Activated naive CD8-positive, alpha-beta T cell treated with anti-CD3 and anti-CD28 coated beads, Interleukin-2, amount 10 ng/mL, durations not matched to agents 7 days and 5 days (primary cell): ENCODE measurements at regions not wholly inside any gene's neighbourhood (a gene's known extent, or its start where the extent isn't known, plus 50 kb on each side); places are given as distances from the start of the nearest gene placed in this dataset.

ENCODE experiments used
- ATAC-seq: fragments of 150-1000 bp; cut with Tn5 transposase; one replicate; pipeline ENCODE4 v1.10.0; 2021; ENCODE audit warnings: low read depth, moderate library complexity
- POLR2A ChIA-PET: fragments of 350-600 bp; sonication (Branson Sonifier 250); formaldehyde crosslinking; loops from one replicate; lab custom pipeline; 2021; ENCODE audit warnings: antibody characterized with exemption; lab: Charles Lee
- DNase-seq: peaks from one replicate; pipeline ENCODE4 v3.0.0; 2021
- H3K27ac Mint-ChIP-seq: one replicate; pipeline ENCODE4 v1.8.0; 2022; ENCODE audit warnings: mild to moderate bottlenecking, mixed read lengths
- H3K27me3 Mint-ChIP-seq: one replicate; pipeline ENCODE4 v1.8.0; 2022; ENCODE audit warnings: mild to moderate bottlenecking, moderate library complexity, mixed read lengths
- H3K36me3 Mint-ChIP-seq: one replicate; pipeline ENCODE4 v1.8.0; 2021; ENCODE audit warnings: mild to moderate bottlenecking, mixed read lengths
- H3K4me1 Mint-ChIP-seq: one replicate; pipeline ENCODE4 v1.8.0; 2021; ENCODE audit warnings: mixed read lengths
- H3K4me3 Mint-ChIP-seq: one replicate; pipeline ENCODE4 v1.8.0; 2022; ENCODE audit warnings: mild to moderate bottlenecking, moderate library complexity, mixed read lengths
- H3K9me3 Mint-ChIP-seq: one replicate; pipeline ENCODE4 v1.8.0; 2021; ENCODE audit warnings: mixed read lengths

GRCh38 chr1:83790446-83790845 is 208.5 kb downstream of the TTLL7 start:
- H3K4me3 Mint-ChIP-seq = no peak overlapping the region
- H3K9me3 Mint-ChIP-seq = peaks cover 4% of the 10 kb centered on the region
- no peaks in the 10 kb centered on the region for H3K27me3 Mint-ChIP-seq
- POLR2A ChIA-PET = no interaction called here
- H3K36me3 Mint-ChIP-seq = peaks cover 1% of the 10 kb centered on the region
- H3K27ac Mint-ChIP-seq = no peak overlapping the region
- DNase-seq = no peak
- ATAC-seq = no peak
- H3K4me1 Mint-ChIP-seq = no peaks in the 10 kb centered on the region

DNA sequence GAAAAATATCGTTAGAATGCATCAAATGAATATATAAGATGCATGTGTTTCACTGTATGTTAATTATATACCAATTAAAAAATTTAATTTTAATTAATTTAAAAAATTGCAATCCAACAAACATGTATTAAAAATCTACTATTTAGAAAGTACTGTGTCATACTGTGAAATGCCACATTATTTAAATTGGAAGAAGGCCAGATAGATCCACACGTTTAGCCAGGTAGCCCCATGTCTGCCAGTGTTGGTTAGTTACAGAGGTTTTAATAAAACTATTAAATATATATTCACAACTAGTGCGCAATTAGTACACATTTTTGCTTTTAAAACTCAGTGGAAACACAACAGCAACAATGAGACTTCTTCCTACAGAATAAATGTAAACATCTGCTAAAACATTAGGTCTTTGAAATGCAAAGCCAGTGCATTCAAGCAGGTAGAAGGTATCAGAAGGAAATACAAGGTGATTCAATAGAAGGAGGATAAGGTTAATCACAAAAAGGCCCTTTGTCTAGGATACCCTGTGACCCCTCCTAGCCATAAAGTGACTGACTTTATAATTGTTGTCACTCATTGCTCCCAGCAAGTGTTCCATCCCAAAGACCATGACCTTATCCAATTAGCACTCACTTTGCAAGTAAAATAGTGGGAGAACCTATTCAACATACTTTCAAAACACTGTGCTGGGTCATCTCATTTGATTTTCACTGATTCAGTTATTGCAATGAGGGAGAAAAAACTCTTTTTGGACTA is 211.5 kb downstream of the TTLL7 start:
- Mint-ChIP-seq H3K27me3 (no peaks in the 10 kb centered on the region), H3K4me1 (no peaks in the 10 kb centered on the region), H3K36me3 (peaks cover 1% of the 10 kb centered on the region), H3K9me3 (peaks cover 6% of the 10 kb centered on the region), H3K4me3 (no peak overlapping the region), H3K27ac (no peak overlapping the region)
- POLR2A ChIA-PET = no interaction called here
- no peak for DNase-seq
- no peak for ATAC-seq

DNA sequence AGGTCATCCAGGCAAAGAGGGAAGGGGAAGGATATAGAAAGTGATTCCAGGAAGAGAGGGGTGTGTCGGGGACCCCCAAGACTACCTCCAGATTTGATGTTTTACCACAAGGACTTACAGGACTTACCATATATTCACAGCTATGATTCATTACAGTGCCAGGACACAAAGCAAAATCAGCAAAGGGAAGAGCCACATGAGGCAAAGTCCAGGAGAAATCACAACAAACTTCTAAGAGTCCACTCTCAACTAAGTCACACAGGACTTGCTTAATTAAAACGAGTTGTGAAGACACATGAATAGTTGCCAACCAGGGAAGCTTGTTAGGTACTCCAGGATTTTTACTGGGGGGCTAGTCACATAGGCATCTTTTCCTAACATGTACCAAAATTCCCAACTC is 217.3 kb downstream of the TTLL7 start:
- peaks cover 2% of the 10 kb centered on the region for H3K9me3 Mint-ChIP-seq
- no peaks in the 10 kb centered on the region for H3K4me1 Mint-ChIP-seq
- ATAC-seq (no peak), DNase-seq (no peak)
- H3K27ac Mint-ChIP-seq = no peak overlapping the region
- peaks cover 3% of the 10 kb centered on the region for H3K27me3 Mint-ChIP-seq
- H3K4me3 Mint-ChIP-seq = no peak overlapping the region
- H3K36me3 Mint-ChIP-seq = no peaks in the 10 kb centered on the region
- POLR2A ChIA-PET = no interaction called here

- H3K27me3 Mint-ChIP-seq = peaks cover 3% of the 10 kb centered on the region
- no peak for ATAC-seq
- no peaks in the 10 kb centered on the region for H3K4me1 Mint-ChIP-seq
- no peak for DNase-seq
- H3K4me3 Mint-ChIP-seq = no peak overlapping the region
- POLR2A ChIA-PET = no interaction called here
- H3K27ac Mint-ChIP-seq = no peak overlapping the region
- H3K36me3 Mint-ChIP-seq = no peaks in the 10 kb centered on the region
- H3K9me3 Mint-ChIP-seq = no peaks in the 10 kb centered on the region
These were observed 219.4 kb downstream of the TTLL7 start for GRCh38 chr1:83779565-83779964.

- H3K4me1 Mint-ChIP-seq = no peaks in the 10 kb centered on the region
- no peak overlapping the region for H3K4me3 Mint-ChIP-seq
- DNase-seq (no peak), ATAC-seq (no peak)
- POLR2A ChIA-PET = no interaction called here
- H3K9me3 Mint-ChIP-seq = no peaks in the 10 kb centered on the region
- no peaks in the 10 kb centered on the region for H3K36me3 Mint-ChIP-seq
- peaks cover 3% of the 10 kb centered on the region for H3K27me3 Mint-ChIP-seq
- no peak overlapping the region for H3K27ac Mint-ChIP-seq
These were observed 221.2 kb downstream of the TTLL7 start for GRCh38 chr1:83777758-83778101.

DNA sequence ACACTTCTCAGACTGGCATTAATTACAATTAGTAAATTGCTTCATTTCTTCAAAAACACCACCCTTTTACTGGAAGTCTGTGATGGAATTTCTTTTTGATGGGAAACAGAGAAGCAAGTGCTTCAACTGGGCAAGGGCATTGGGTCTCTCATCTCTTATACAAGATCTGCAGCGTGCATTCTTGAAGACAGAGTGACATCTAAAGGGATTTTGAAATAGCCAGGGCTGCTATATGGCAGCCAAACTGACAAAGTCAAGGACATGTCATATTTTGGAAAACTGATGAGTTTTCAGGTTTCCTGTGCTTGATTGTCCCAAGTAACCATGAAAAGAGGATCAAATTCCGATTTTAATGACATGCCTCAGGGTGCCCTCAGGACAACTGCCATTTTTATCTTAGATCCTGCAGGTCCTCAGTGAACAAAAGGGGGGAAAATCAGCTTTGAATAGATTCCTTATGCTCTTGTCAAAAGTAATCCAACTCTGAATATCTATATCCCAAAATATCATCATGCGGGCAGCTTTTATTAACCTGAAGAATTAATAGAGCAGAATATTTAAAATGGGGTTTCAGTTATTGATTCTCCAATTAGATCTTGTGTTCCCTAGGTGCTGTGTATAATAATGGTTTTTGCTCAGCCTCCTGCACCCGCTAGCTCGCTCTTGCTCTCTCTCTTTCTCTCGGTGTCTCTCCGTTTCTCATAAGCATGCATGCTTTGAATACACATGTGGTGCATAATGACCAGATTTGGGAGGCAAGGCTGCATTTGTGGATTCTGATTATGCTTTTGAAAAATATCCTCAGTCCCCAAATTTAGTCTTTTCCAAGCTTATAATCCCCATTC is 221.8 kb downstream of the TTLL7 start:
- Mint-ChIP-seq H3K27me3 (peaks cover 3% of the 10 kb centered on the region), H3K9me3 (no peaks in the 10 kb centered on the region), H3K4me3 (no peak overlapping the region), H3K27ac (no peak overlapping the region), H3K36me3 (no peaks in the 10 kb centered on the region), H3K4me1 (no peaks in the 10 kb centered on the region)
- ATAC-seq (no peak), DNase-seq (no peak)
- POLR2A ChIA-PET = no interaction called here

DNA sequence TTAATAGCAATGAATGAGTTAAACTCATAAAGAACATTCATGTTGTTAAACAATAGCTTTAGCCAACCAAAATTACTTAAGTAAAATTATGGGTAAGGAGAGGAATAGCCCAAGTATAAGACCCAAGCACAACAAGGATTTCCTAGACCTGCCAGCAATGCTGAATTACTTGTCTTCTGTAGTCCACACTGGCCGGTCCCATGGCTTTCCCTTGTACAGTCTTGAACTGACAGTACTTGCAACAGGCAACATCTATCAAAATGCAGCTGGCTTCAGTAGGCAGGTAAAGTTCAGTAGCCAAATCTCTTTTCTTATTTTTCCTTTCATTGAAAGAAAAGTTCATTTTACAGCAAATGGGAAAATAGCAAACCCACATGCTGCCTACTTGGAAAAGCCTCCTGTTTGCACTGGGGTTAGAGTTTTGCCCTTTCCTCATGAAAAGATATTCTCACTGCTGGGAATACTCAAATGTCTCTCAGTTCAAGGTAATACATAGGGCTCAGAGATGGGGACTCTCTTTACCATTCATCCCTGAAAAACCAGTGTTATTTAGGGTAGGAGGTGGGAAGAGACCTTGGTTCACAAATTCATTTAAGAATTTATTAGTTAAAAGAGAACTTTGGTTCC is 222.8 kb downstream of the TTLL7 start:
- POLR2A ChIA-PET = no interaction called here
- Mint-ChIP-seq H3K27me3 (no peaks in the 10 kb centered on the region), H3K4me3 (no peak overlapping the region), H3K9me3 (no peaks in the 10 kb centered on the region), H3K4me1 (no peaks in the 10 kb centered on the region), H3K27ac (no peak overlapping the region), H3K36me3 (no peaks in the 10 kb centered on the region)
- DNase-seq = no peak
- no peak for ATAC-seq

DNA sequence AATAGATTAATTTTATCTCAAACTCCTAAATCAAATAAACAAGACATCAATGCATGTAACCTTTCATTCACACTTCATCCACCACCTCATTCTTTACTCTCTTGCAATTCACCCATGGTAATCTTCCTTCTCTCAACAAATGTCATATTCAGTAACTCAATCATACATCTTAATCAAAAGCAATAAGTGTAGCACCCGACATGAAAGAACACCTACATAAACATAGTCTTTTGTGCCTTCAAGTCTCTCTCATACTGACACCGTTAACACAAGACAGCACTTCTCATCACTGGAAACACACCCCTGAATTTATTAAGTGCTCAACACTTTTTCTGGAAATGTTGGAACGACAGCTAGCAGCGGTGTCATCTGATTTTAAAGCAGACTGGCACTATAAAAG is 225.9 kb downstream of the TTLL7 start:
- POLR2A ChIA-PET = no interaction called here
- Mint-ChIP-seq H3K4me3 (no peak overlapping the region), H3K9me3 (no peaks in the 10 kb centered on the region)

DNA sequence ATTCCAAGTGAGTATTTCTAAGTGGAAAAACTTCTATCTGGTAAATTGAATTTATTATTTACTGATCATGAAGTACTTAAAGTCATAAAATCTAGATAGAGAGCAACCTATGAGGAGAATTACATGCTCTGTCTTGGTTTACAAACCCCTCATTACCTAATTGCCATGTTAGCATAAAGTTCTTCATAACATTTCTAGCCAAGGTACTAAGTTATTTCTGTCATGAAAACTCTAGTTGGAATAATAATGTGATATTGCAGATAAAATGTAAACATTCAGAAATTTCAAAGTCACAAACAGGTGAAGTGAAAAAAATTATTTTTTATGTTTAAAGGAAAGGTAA is 228.6 kb downstream of the TTLL7 start:
- Mint-ChIP-seq H3K27ac (no peak overlapping the region), H3K9me3 (no peaks in the 10 kb centered on the region), H3K4me1 (peaks cover 5% of the 10 kb centered on the region), H3K4me3 (no peak overlapping the region), H3K36me3 (no peaks in the 10 kb centered on the region), H3K27me3 (no peaks in the 10 kb centered on the region)
- POLR2A ChIA-PET = no interaction called here
- DNase-seq (no peak), ATAC-seq (no peak)

More for the DNA sequence above, 225.9 kb downstream of the TTLL7 start:
- DNase-seq = no peak
- no peaks in the 10 kb centered on the region for H3K36me3 Mint-ChIP-seq
- H3K27ac Mint-ChIP-seq = no peak overlapping the region
- no peak for ATAC-seq
- peaks cover 5% of the 10 kb centered on the region for H3K4me1 Mint-ChIP-seq
- H3K27me3 Mint-ChIP-seq = no peaks in the 10 kb centered on the region

DNA sequence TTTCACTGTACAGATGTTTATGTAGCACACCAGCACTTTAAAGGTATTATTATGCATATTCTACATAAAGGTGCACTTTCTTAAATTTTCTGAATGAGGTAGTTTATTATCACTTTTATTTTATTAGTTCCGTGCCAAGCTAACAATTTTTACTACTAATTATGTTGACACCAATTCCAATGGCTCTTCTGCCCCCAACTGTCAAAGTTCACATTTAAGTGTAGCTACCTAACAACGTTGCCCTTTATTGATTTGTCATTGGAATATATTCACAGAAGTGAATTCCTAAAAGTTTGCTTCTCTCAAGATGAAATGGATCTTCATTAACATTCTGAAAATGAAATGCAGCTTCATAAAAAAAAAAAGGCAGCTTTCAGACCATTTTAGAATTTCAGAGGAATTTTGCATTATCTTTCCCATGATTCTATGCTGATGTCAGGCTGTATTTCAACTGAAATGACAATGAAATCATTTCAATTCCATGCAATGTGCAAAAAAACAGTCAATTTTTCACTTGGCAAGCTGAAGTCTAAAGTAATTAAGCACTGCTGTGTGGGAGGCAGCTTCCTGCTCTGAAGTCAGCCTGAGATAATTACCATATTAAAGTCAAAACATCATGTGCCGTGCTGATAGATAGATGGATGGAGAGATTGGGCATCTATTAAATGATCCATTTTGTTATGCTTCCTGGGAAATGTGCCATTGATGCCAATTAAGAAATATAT is 229.2 kb downstream of the TTLL7 start:
- Mint-ChIP-seq H3K4me1 (peaks cover 5% of the 10 kb centered on the region), H3K4me3 (no peak overlapping the region)
- POLR2A ChIA-PET = no interaction called here

DNA sequence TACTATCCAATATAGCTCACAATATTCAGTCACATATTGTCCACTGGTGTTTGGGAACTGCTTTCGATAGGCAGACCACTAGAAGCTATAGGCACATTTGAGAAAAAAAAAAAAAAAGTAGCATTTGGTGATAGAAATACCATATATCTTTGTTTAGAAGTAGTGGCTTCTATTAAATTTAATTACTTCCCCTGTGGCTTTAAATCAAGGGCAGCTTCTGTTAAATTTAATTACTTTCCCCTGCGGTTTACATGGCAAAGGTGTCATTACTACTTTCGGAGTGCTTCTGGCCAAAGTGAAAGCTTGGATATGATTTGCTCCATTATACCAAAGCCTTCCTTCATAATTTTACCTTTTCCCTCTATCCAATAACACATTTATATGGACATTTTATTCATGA is 229.9 kb downstream of the TTLL7 start:
- POLR2A ChIA-PET = no interaction called here
- Mint-ChIP-seq H3K36me3 (no peaks in the 10 kb centered on the region), H3K9me3 (no peaks in the 10 kb centered on the region), H3K27me3 (no peaks in the 10 kb centered on the region), H3K4me1 (peaks cover 5% of the 10 kb centered on the region), H3K27ac (no peak overlapping the region), H3K4me3 (no peak overlapping the region)
- no peak for ATAC-seq
- DNase-seq = no peak

More for the DNA sequence above, 229.2 kb downstream of the TTLL7 start:
- ATAC-seq (no peak), DNase-seq (no peak)
- Mint-ChIP-seq H3K36me3 (no peaks in the 10 kb centered on the region), H3K9me3 (no peaks in the 10 kb centered on the region), H3K27me3 (no peaks in the 10 kb centered on the region), H3K27ac (no peak overlapping the region)

- Mint-ChIP-seq H3K4me1 (peaks cover 5% of the 10 kb centered on the region), H3K4me3 (no peak overlapping the region), H3K9me3 (no peaks in the 10 kb centered on the region), H3K36me3 (no peaks in the 10 kb centered on the region), H3K27ac (no peak overlapping the region), H3K27me3 (no peaks in the 10 kb centered on the region)
- POLR2A ChIA-PET = no interaction called here
- ATAC-seq = no peak
- DNase-seq = no peak
These were observed 232.7 kb downstream of the TTLL7 start for GRCh38 chr1:83766241-83766691.

DNA sequence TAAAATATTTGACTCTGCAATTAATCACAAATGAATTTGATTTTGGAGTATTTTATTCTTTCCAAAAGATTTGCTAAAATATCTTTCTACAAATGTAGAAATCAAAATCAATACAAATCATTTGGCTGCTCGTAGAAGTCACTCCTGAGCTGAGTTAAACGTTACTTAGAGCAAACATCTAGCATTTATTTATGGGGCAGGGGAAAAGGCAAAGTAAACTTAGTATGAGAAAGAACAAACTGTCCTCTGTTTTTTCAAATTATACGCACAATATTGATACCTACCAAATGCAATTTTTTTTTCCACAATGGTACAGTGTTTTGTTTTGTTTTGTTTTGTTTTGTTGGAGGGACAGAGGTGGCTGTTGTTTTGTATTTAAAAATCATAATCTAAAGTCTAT is 233.8 kb downstream of the TTLL7 start:
- peaks cover 9% of the 10 kb centered on the region for H3K4me1 Mint-ChIP-seq
- ATAC-seq = no peak
- H3K9me3 Mint-ChIP-seq = no peaks in the 10 kb centered on the region
- DNase-seq = no peak
- H3K4me3 Mint-ChIP-seq = no peak overlapping the region
- H3K27ac Mint-ChIP-seq = no peak overlapping the region
- no peaks in the 10 kb centered on the region for H3K36me3 Mint-ChIP-seq
- POLR2A ChIA-PET = no interaction called here
- no peaks in the 10 kb centered on the region for H3K27me3 Mint-ChIP-seq
